ENCODE measurements at regions not wholly inside any gene's neighbourhood (a gene's known extent, or its start where the extent isn't known, plus 50 kb on each side); places are given as distances from the start of the nearest gene placed in this dataset.
A peak's percentile ranks its signal among the peaks of the same experiment; 100 is the strongest.

- in situ Hi-C loops (cut with HindIII; ENCODE audit: low sequenced_read_pairs): no loop called here
- DNase-seq (ENCODE audit: low read depth, low spot score): no peak
- TF ChIP-seq CTCF (IDR thresholded peaks at IDR 0.05; ENCODE audit: low read depth, low read length): no peak
- H3K4me3 ChIP-seq (ENCODE audit: low read depth, low read length): no peak overlapping the region
Measured at GRCh38 chr12:114888928-114889584, 205.1 kb upstream of the TBX3 start.

GRCh38 chr12:114888448-114888847 is 204.5 kb upstream of the TBX3 start:
- no peak for TF ChIP-seq CTCF (IDR thresholded peaks at IDR 0.05; ENCODE audit: low read depth, low read length)
- no peak overlapping the region for H3K4me3 ChIP-seq (ENCODE audit: low read depth, low read length)
- in situ Hi-C loops (cut with HindIII; ENCODE audit: low sequenced_read_pairs): no loop called here
- DNase-seq (ENCODE audit: low read depth, low spot score): peak; percentile 46

GRCh38 chr12:114885501-114885900 is 201.5 kb upstream of the TBX3 start:
- H3K4me3 ChIP-seq (ENCODE audit: low read depth, low read length): no peak overlapping the region
- no peak for TF ChIP-seq CTCF (IDR thresholded peaks at IDR 0.05; ENCODE audit: low read depth, low read length)
- in situ Hi-C loops (cut with HindIII; ENCODE audit: low sequenced_read_pairs): no loop called here
- no peak for DNase-seq (ENCODE audit: low read depth, low spot score)

- H3K4me3 ChIP-seq (ENCODE audit: low read depth, low read length): no peak overlapping the region
- TF ChIP-seq CTCF (IDR thresholded peaks at IDR 0.05; ENCODE audit: low read depth, low read length): no peak
- DNase-seq (ENCODE audit: low read depth, low spot score): no peak
- in situ Hi-C loops (cut with HindIII; ENCODE audit: low sequenced_read_pairs): no loop called here
Measured at GRCh38 chr12:114884575-114884974, 200.6 kb upstream of the TBX3 start.

- no peak overlapping the region for H3K4me3 ChIP-seq (ENCODE audit: low read depth, low read length)
- no peak for DNase-seq (ENCODE audit: low read depth, low spot score)
- in situ Hi-C loops (cut with HindIII; ENCODE audit: low sequenced_read_pairs): no loop called here
- no peak for TF ChIP-seq CTCF (IDR thresholded peaks at IDR 0.05; ENCODE audit: low read depth, low read length)
Measured at GRCh38 chr12:114882083-114882482, 198.1 kb upstream of the TBX3 start.

- no peak overlapping the region for H3K4me3 ChIP-seq (ENCODE audit: low read depth, low read length)
- in situ Hi-C loops (cut with HindIII; ENCODE audit: low sequenced_read_pairs): no loop called here
- no peak for DNase-seq (ENCODE audit: low read depth, low spot score)
- TF ChIP-seq CTCF (IDR thresholded peaks at IDR 0.05; ENCODE audit: low read depth, low read length): no peak
Measured at GRCh38 chr12:114879354-114879753, 195.4 kb upstream of the TBX3 start.

Measured in astrocyte of the spinal cord (primary cell).